ENCODE measurements at regions not wholly inside any gene's neighbourhood (a gene's known extent, or its start where the extent isn't known, plus 50 kb on each side); places are given as distances from the start of the nearest gene placed in this dataset.

GRCh38 chr12:46892034-46892705, 66.4 kb upstream of the SLC38A4 start:
- intact Hi-C loops (cut with DNase I; ENCODE audit: low total_unique reads), result no loop called here
- H3K9me3 ChIP-seq, result no peaks in the 10 kb centered on the region
- no peaks in the 10 kb centered on the region for H3K27me3 ChIP-seq
- no peak for DNase-seq
- no peak overlapping the region for H3K27ac ChIP-seq
- peaks cover 4 to 31% (median 5%) of the 10 kb centered on the region in 4 donors for H3K4me1 ChIP-seq
- TF ChIP-seq CTCF (IDR thresholded peaks at IDR 0.05), result no peak
- H3K4me3 ChIP-seq, result no peak overlapping the region
- no peaks in the 10 kb centered on the region for H3K36me3 ChIP-seq

GRCh38 chr12:46892887-46893286, 67.1 kb upstream of the SLC38A4 start:
- DNase-seq, result no peak
- no peak for TF ChIP-seq CTCF (IDR thresholded peaks at IDR 0.05)
- H3K4me3 ChIP-seq, result no peak overlapping the region
- H3K36me3 ChIP-seq, result no peaks in the 10 kb centered on the region
- no peaks in the 10 kb centered on the region for H3K9me3 ChIP-seq
- H3K27me3 ChIP-seq, result no peaks in the 10 kb centered on the region
- no peak overlapping the region for H3K27ac ChIP-seq
- intact Hi-C loops (cut with DNase I; ENCODE audit: low total_unique reads), result no loop called here
- peaks cover 4 to 26% (median 5%) of the 10 kb centered on the region in 4 donors for H3K4me1 ChIP-seq

GRCh38 chr12:46893434-46893833, 67.6 kb upstream of the SLC38A4 start:
- Histone ChIP-seq H3K9me3 (no peaks in the 10 kb centered on the region), H3K4me1 (peaks cover 4 to 21% (median 5%) of the 10 kb centered on the region in 4 donors), H3K27ac (no peak overlapping the region), H3K36me3 (no peaks in the 10 kb centered on the region), H3K4me3 (no peak overlapping the region), H3K27me3 (no peaks in the 10 kb centered on the region)
- intact Hi-C loops (cut with DNase I; ENCODE audit: low total_unique reads), result no loop called here
- TF ChIP-seq CTCF (IDR thresholded peaks at IDR 0.05), result no peak
- DNase-seq, result no peak

GRCh38 chr12:46895726-46896125, 69.9 kb upstream of the SLC38A4 start:
- no peaks in the 10 kb centered on the region for H3K27me3 ChIP-seq
- no peak for DNase-seq
- no peak overlapping the region for H3K27ac ChIP-seq
- no peaks in the 10 kb centered on the region for H3K9me3 ChIP-seq
- TF ChIP-seq CTCF (IDR thresholded peaks at IDR 0.05), result no peak
- intact Hi-C loops (cut with DNase I; ENCODE audit: low total_unique reads), result loop anchor here (1.0 kb wide), 1 partner anchor 20 kb away; no protein-coding TSS in a partner anchor
- H3K36me3 ChIP-seq, result no peaks in the 10 kb centered on the region
- no peak overlapping the region for H3K4me3 ChIP-seq
- peaks cover 4 to 20% (median 5%) of the 10 kb centered on the region in 4 donors for H3K4me1 ChIP-seq

GRCh38 chr12:46896680-46897079, 70.9 kb upstream of the SLC38A4 start:
- no peak overlapping the region for H3K4me3 ChIP-seq
- H3K27ac ChIP-seq, result no peak overlapping the region
- DNase-seq, result no peak
- no peak for TF ChIP-seq CTCF (IDR thresholded peaks at IDR 0.05)
- H3K9me3 ChIP-seq, result no peaks in the 10 kb centered on the region
- intact Hi-C loops (cut with DNase I; ENCODE audit: low total_unique reads), result loop anchor here (1.0 kb wide), 1 partner anchor 19 kb away; no protein-coding TSS in a partner anchor
- H3K27me3 ChIP-seq, result no peaks in the 10 kb centered on the region
- no peaks in the 10 kb centered on the region for H3K36me3 ChIP-seq
- H3K4me1 ChIP-seq, result peaks cover under 1 to 11% (median 5%) of the 10 kb centered on the region in 4 donors
